22Rv1 (cell line): ENCODE measurements at regions not wholly inside any gene's neighbourhood (a gene's known extent, or its start where the extent isn't known, plus 50 kb on each side); places are given as distances from the start of the nearest gene placed in this dataset.
"Not testable (repeated sequence)": the region's sequence is repeated elsewhere in the genome, so short reads cannot be mapped to it uniquely, and the experiment has no call there.

Experiments
- ZFX ChIP-seq: fragments of 450-650 bp; IDR thresholded peaks from 2 replicates; pipeline ENCODE4 v1.6.1; 2017; ENCODE audit warnings: antibody characterized with exemption, borderline replicate concordance
- TF ChIP-seq, protein P1 (sequence below): fragments of 450-650 bp; IDR thresholded peaks from 2 replicates; pipeline ENCODE4 v1.5.1; 2017; ENCODE audit warnings: mild to moderate bottlenecking

DNA sequence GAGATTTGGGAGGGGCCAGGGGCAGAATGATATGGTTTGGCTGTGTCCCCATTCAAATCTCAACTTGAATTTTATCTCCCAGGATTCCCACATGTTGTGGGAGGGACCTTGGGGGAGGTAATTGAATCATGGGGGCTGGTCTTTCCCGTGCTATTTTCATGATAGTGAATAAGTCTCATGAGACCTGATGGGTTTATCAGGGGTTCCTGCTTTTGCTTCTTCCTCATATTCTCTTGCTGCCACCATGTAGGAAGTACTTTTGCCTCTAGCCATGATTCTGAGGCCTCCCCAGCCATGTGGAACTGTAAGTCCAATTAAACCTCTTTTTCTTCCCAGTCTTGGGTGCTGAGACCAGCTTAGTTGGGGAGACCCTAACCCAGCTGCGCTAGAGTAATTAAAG, 462.9 kb downstream of the REEP3 start:
- TF ChIP-seq, protein P1, sequence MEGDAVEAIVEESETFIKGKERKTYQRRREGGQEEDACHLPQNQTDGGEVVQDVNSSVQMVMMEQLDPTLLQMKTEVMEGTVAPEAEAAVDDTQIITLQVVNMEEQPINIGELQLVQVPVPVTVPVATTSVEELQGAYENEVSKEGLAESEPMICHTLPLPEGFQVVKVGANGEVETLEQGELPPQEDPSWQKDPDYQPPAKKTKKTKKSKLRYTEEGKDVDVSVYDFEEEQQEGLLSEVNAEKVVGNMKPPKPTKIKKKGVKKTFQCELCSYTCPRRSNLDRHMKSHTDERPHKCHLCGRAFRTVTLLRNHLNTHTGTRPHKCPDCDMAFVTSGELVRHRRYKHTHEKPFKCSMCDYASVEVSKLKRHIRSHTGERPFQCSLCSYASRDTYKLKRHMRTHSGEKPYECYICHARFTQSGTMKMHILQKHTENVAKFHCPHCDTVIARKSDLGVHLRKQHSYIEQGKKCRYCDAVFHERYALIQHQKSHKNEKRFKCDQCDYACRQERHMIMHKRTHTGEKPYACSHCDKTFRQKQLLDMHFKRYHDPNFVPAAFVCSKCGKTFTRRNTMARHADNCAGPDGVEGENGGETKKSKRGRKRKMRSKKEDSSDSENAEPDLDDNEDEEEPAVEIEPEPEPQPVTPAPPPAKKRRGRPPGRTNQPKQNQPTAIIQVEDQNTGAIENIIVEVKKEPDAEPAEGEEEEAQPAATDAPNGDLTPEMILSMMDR: not testable (repeated sequence)
- not testable (repeated sequence) for TF ChIP-seq ZFX
